SH-SY5Y (cell line): ENCODE measurements at regions not wholly inside any gene's neighbourhood (a gene's known extent, or its start where the extent isn't known, plus 50 kb on each side); places are given as distances from the start of the nearest gene placed in this dataset.

Experiments used
- GATA2 ChIP-seq: IDR thresholded peaks from 2 replicates; pipeline ENCODE4 v1.6.1; 2011; ENCODE audit warnings: mild to moderate bottlenecking, low read depth, low read length
- GATA3 ChIP-seq: IDR thresholded peaks from 2 replicates; pipeline ENCODE4 v1.6.1; 2011; ENCODE audit warnings: low read depth, mild to moderate bottlenecking, low read length, moderate library complexity

DNA sequence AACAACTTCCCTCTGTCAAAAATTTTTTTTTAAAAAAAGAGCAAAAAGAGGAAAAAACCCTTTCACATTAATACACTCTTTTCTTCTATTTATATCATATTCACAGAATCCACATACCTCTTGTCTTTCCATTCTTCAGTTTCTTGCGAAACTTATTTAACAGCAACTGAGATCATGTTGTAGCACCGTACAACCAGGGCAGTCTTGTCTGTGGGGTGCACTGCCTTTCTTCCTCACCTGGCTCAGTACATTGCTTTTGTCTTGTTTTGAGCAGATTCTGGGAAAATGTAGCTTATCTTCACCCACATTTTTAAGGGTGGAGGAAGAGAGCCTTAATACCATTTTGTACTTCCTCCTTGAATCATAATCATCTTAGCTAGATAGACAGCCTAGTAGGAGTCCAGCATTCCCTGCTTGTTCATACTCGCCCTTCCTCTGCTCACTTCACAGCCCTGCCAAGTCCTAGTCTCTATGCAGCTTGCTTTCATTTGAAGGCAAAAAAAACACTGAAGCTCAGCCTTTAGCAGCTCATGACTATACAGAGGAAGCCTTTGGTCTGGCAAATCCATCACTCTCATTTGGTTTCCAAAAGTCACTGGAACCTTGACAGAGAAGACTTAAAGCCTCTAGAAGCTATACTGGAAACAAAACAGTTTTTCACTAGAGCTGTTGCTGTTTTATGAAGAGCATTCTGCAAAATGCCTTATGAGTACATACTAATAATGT lies 140.6 kb upstream of the BANK1 start:
- TF ChIP-seq GATA2 (no peak), GATA3 (no peak)

GRCh38 chr4:101647710-101648034 lies 142.9 kb upstream of the BANK1 start:
- no peak for TF ChIP-seq GATA3
- no peak for TF ChIP-seq GATA2

DNA sequence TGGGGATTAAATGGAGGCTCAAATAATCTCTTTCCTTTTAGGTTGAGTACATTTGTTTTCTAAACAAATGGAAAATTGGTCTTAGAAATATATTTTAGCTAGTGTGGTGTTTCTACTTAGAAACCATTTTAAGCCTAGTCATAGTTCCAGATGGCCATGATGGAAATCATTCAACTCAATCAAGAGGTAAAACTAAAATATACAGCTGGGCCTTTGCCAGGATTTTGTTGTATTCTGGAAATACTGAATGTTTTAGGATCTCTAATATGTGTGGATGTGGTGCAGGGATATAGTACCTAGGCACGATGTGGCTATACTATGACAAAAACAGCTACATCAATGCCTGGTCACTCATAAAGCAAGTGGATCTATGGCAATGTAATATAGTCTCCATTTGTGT lies 146.0 kb upstream of the BANK1 start:
- TF ChIP-seq GATA2 (no peak), GATA3 (no peak)

GRCh38 chr4:101643186-101643837 lies 147.2 kb upstream of the BANK1 start:
- TF ChIP-seq GATA3 (no peak), GATA2 (no peak)

- TF ChIP-seq GATA3 (no peak), GATA2 (no peak)
Observed at GRCh38 chr4:101630319-101630986, 160.1 kb upstream of the BANK1 start.

DNA sequence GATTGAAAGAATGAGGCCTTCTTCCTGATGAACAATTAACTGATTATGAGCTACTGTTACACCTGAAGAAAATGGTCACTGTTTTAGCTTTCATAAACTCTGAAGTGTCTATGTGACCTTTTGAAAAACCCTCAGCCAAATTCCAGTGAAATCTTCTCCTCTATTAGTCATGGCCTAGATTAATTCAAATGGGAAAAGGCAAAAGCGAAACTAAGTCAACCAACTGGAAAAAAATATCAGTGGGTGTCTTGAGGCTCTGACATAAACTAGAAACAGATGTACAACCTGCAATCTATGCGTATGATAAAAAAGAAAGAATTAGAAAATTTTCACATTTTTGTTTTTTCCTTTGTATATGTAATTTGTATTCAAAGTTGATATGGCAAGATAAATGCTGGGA lies 169.4 kb upstream of the BANK1 start:
- no peak for TF ChIP-seq GATA2
- TF ChIP-seq GATA3: no peak

GRCh38 chr4:101615652-101616051 lies 174.9 kb upstream of the BANK1 start:
- TF ChIP-seq GATA3: no peak
- no peak for TF ChIP-seq GATA2

DNA sequence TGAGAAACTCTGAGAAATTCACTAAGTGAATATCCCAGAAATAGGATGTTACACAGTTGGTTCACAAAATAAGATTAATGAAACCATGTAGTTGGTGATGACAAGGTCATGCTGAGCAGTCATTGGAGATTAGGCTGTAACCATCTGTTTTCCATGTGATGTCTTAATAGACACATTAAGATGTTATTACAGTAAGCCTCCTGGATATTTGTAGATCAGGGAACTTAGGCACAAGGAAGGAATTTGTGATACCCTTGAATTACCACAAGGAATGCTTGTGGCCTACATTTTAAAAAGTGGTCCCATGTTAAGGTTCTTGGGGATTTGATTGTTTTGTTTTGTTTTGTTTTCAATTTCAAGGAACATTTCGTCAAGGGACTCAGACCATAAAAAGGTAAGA lies 185.6 kb upstream of the BANK1 start:
- TF ChIP-seq GATA3 (no peak), GATA2 (no peak)

- no peak for TF ChIP-seq GATA3
- no peak for TF ChIP-seq GATA2
Observed at GRCh38 chr4:101600287-101600686, 190.2 kb upstream of the BANK1 start.

DNA sequence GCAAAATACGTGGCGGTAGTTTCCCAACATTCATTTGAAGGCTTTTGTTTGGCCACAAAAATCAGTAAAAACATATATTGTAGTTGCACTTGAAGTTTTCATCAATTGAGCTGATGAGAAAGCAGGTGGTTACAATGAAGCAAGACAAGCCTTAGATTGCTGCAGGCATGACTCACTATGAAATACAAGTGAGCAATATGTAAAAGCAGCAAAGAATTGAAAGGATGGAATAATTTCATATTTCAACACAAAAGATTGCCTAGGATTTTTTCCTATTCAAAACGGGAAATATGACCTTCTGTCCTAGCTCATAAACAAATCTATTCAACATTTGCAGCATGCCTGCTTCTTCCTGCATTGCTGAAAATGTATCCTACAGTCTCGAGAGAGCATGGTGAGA lies 190.9 kb upstream of the BANK1 start:
- no peak for TF ChIP-seq GATA3
- no peak for TF ChIP-seq GATA2

- TF ChIP-seq GATA3 (no peak), GATA2 (no peak)
Observed at GRCh38 chr4:101596781-101597552, 193.6 kb upstream of the BANK1 start.

DNA sequence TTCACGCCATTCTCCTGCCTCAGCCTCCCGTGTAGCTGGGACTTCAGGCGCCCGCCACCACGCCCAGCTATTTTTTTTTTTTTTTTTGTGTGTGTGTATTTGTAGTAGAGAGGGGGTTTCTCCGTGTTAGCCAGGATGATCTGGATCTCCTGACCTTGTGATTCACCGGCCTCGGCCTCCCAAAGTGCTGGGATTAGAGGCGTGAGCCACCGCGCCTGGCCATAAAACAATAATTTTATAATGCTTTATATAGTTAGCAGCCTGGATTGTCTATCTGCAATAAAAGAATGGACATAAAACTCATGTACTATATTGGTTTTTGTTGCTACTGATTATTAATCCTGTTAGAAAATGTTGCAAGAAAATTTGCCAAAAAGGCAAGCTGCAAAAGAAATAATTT lies 195.9 kb upstream of the BANK1 start:
- TF ChIP-seq GATA2: no peak
- TF ChIP-seq GATA3: no peak

DNA sequence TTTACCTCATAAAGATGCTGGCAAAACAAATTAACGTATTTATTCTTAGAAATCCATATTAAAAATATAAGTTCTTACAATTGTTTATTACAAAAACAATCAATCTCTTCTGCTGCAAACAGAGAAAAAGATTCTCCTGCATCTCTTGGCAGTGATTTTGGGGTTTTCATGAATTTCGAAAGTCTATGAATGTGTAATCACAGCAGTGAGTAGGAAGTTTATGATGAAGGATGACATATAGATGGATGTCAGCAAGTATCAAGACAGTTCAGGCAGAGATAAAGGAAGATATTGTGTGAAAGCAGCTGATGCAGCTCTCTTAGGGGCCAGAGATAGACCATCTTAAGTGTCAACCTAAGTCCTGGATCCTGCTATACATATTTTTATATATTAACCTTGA lies 196.9 kb upstream of the BANK1 start:
- TF ChIP-seq GATA3: no peak

DNA sequence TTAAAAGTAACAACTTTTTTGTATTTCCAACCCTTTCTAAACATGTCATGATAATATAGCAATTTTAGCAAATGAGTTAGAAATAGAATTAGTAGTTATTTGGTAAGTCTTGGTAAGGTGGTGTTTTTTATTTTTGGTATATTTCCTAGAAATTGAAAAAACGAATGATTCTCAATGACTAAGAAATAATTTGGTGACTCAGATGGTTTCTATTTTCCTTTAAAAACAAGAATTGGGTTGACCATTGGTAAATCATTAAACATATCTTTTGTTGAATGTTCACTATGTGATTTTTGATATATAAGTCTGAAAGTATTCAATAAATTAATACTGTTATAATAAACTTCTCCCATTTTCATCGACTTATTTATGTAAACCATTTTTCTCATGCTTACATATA lies 206.2 kb upstream of the BANK1 start:
- TF ChIP-seq GATA2 (no peak), GATA3 (no peak)
